HG03095 (cell line): ENCODE measurements at regions not wholly inside any gene's neighbourhood (a gene's known extent, or its start where the extent isn't known, plus 50 kb on each side); places are given as distances from the start of the nearest gene placed in this dataset.
"Not testable (repeated sequence)": the region's sequence is repeated elsewhere in the genome, so short reads cannot be mapped to it uniquely, and the experiment has no call there.

Source experiments
- ATAC-seq: cut with Tn5 transposase; IDR thresholded peaks from one replicate; pipeline ENCODE4 v1.9.1; 2021; ENCODE audit warnings: moderate library complexity; ENCODE audit not compliant: unreplicated experiment

DNA sequence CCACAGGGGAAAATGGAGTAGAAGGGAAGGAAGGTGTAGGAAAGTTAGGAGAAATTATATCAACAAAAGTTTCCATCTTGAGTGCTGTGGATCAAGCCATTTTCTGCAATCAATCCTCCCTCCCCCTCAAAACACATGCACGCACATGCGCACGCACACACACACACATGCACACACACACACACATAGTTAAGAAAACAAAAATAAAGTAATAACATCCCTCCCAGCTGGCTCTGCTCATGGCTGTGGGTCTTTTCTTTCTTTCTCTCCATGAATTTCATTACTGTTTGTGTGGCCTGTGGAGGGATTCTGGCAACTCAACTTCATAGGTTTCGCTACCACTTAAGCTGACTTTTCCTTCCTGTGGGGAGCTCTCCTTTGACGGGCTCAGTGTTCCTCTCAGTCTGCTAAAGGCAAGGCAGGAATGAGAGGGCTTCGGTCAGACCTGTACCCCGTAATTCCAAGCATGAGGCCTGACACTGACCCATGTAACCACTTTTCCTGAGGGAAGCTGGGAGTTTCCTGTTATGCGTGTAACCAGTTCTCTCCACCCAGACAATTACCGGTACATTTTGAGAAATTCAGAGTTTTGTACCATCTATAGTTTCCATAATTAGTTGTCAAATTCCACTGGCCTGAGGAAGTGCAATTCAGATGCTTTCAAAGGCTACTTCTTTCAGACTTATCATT is 79.8 kb downstream of the ZNF92 start:
- no peak for ATAC-seq

DNA sequence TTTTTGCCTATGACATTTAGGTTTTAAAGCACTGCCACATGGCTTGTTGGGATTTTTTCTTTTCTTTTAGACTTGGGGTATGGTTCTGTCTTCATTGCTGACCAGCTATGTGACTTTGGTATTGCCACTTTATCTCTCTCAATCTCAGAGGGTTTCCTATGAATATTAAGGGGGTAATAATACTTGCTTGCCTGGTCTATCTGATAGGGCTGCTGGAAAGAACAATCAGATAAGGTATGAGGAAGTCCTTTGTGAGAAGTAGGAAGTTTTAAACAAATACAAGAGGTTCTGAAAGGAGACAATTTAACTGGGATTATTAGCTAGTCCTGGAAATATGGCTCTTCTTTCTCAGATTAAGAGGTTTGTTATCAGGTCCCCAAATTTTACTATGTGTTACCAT is 80.8 kb downstream of the ZNF92 start:
- no peak for ATAC-seq

- ATAC-seq, result not testable (repeated sequence)
These were observed 81.4 kb downstream of the ZNF92 start for GRCh38 chr7:65455050-65455449.

DNA sequence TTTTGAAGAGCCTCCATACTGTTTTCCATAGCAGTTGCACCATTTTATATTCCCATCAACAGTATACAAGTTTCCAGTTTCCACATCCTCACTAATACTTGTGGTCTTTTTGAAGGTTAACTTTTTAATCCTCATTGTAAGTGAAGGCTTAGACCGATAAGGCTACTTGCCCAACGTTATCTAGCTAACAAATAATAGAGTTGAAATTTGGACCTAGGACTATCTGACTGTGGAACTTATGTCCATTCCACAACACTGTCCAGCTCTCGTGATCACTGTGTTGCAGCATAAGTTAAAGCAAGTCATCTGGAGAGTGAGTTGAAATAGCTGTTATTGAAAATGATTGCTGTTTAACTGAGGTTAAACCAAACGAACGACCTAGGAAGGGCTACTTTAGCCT is 84.0 kb downstream of the ZNF92 start:
- no peak for ATAC-seq

GRCh38 chr7:65459438-65459837 is 85.8 kb downstream of the ZNF92 start:
- ATAC-seq, result no peak

- ATAC-seq, result no peak
These were observed 88.6 kb downstream of the ZNF92 start for GRCh38 chr7:65462148-65462716.

DNA sequence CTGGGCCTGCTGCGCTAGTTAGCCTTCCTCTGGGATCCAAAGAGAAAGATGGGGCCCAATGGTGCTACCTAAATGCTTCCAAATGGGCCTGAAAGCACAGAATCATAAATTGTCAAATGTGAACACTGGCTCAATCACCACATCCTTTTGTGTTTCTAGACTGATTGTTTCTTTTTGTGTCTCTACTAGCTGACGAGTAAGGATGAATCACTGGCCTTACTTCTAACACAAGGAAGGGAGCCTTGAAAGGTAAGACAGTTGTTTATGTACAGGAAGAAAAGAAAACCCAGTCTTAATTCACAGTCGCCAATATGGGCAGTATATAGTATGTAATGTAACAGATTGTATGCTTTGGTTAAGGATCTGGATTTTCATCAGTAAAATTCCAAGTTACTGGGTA is 89.5 kb downstream of the ZNF92 start:
- no peak for ATAC-seq

DNA sequence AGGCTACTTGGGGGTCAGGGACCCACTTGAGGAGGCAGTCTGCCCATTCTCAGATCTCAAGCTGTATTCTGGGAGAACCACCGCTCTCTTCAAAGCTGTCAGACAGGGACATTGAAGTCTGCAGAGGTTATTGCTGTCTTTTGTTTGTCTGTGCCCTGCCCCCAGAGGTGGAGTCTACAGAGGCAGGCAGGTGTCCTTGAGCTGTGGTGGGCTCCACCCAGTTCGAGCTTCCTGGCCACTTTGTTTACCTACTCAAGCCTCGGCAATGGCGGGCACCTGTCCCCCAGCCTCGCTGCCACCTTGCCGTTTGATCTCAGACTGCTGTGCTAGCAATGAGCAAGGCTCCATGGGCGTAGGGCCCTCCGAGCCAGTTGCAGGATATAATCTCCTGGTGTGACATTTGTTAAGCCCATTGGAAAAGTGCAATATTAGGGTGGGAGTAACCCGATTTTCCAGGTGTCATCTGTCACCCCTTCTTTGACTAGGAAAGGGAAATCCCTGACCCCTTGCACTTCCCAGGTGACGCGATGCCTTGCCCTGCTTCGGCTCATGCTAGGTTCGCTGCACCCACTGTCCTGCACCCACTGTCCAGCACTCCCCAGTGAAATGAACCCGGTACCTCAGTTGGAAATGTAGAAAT is 96.4 kb downstream of the ZNF92 start:
- not testable (repeated sequence) for ATAC-seq

- no peak for ATAC-seq
These were observed 97.9 kb downstream of the ZNF92 start for GRCh38 chr7:65471587-65471986.

DNA sequence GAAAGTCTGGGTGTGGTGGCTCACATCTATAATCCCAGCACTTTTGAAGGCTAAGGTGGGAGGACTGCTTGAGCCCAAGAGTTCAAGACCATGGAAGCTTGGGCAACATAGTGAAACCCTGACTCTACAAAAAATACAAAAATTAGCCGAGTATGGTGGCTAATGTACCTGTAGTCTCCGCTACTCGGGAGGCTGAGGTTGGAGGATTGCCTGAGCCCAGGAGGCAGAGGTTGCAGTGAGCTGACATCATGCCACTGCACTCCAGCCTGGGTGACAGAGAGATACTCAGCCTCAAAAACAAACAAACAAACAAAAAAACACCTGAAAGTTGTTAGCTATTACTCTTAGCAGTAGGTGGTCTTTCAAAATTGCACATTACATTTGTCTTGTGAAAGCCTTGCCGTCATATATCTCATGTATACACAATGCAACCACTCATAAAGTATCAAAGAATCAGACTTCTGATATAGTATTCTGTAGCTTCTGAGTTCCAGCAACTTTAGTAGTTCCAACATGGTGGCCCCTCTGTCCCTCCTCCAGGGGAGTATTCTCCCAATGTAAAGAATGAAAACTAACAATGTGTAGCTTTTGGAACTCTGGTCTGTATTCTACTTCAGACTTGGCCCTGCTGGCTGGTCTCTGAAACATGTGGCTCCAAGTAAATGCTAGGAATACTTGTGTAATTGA is 101.5 kb downstream of the ZNF92 start:
- peak; percentile 20 for ATAC-seq

DNA sequence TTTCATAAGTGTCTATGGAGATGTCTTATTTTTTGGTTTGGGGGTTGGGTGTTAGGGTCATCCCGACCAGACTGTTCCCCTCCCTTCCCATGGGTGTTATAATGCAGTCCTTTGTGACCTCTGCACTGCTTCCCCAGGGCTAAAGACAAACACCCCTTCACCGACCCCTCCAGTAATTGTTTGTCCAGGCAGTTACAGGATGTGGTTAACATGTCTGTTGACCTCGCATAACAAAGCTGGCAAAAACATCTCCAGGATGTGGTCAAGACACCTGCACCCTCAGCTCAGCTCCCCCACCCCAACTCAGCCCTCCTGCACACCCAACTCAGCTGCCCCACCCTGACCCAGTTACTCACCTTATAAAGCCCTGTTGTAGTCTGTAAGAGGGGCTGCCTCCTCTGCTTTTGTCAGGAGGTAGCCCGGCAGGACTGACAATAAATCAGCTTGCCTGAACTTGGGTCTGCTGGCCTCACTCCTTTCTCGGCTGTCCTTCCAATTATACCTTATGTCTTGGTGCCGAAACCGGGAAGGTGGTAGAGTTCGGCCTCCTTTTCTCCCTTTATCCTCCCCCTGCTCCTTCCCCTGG is 102.2 kb downstream of the ZNF92 start:
- ATAC-seq, result peak; percentile 91

DNA sequence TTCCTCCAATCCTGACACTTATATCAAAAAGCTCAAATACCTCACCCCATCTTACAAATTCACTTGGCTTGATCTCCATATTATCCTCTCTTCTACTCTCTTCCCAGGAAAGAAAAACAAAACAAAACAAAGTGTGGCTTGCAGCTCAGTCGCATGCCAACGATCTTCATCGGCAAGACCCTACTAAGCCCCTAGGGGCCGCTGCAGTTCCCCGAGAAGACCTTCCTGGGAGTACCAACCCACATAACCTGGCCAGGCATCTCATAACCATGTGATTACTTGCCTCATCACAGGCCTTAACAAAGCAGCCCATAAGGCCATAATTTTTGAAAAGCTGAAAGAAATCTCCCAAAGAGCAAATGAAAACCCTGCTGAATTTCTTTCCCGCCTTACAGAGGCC is 103.7 kb downstream of the ZNF92 start:
- no peak for ATAC-seq

DNA sequence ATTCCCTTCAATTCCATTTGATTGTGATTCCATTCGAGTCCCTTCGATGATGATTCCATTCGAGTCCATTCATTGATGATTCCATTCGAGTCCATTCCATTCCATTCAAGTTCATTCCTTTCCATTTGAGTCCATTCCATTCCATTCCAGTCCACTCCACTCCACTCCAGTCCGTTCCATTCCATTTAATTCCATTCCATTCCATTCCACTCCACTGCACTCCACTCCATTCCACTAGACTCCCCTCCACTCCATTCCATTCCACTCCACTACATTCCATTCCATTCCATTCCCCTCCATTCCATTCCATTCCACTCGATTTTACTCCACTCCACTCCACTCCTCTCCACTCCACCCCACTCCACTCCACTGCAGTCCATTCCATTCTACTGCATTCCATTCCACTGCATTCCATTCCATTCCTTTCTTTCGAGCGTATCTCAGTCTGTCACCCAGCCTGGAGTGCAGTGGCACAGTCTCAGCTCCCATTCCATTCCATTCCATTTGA is 115.7 kb downstream of the ZNF92 start:
- ATAC-seq, result no peak

DNA sequence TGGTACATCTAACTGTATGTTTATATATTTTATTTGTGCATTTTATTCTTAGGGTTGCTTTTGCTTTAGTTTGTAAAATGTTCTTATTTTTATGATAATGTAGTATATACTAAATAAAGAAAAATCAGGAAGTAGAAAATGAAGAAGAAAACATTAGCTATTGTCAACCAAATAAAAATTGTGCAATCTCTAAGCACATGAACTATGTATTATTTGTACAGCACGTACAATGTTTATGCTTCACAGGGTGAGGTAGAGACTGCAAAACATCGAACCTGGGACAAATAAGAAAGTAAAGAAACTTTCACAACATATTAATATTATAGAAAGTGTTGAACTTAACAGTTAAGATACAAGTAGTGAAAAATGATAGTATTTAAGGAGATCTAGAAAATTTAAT is 123.0 kb downstream of the ZNF92 start:
- not testable (repeated sequence) for ATAC-seq

- ATAC-seq, result no peak
These were observed 129.9 kb downstream of the ZNF92 start for GRCh38 chr7:65503434-65504152.

DNA sequence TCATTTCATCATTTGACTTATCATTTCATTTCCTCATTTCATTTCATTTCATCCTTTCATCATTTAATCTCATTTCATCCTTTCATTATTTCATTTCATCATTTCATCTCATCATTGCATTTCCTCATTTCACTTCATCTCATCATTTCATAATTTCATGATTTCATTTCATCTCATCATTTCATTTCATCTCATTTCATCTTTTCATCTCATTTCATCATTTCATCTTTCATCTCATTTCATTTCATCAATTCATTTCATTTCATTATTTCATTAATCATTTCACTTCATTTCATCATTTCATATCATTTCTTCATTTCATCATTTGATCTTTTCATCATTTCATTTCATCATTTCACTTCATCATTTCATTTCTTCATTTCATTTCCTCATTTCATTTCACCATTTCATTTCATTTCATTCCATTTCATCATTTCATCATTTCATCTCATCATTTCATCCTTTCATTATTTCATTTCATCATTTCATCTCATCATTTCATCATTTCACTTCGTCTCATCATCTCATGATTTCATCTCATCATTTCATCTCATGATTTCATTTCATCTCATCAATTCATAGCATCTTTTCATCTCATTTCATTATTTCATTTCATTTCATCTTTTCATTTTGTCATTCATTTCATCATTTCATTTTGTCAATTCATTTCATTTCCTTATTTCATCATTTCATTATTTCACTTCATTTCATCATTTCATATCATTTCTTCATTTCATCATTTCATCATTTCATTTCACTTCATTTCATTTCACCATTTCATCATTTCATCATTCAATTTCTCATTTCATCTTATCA is 131.1 kb downstream of the ZNF92 start:
- not testable (repeated sequence) for ATAC-seq

- not testable (repeated sequence) for ATAC-seq
These were observed 131.6 kb downstream of the ZNF92 start for GRCh38 chr7:65505320-65505633.

GRCh38 chr7:65508581-65509367 is 135.1 kb downstream of the ZNF92 start:
- not testable (repeated sequence) for ATAC-seq
